HFFc6 (cell line): ENCODE measurements at regions not wholly inside any gene's neighbourhood (a gene's known extent, or its start where the extent isn't known, plus 50 kb on each side); places are given as distances from the start of the nearest gene placed in this dataset.

Experiments
- DNase-seq: peaks from one replicate; pipeline ENCODE4 v3.0.0-alpha.2; 2018
- H3K27ac Mint-ChIP-seq: 2 replicates; pipeline ENCODE4 v1.8.0; 2020; ENCODE audit warnings: mild to moderate bottlenecking, mixed read lengths
- H3K27me3 Mint-ChIP-seq: 2 replicates; pipeline ENCODE4 v1.8.0; 2021; ENCODE audit warnings: mild to moderate bottlenecking, moderate library complexity, mixed read lengths; ENCODE audit not compliant: insufficient read depth
- H3K36me3 Mint-ChIP-seq: 2 replicates; pipeline ENCODE4 v1.8.0; 2021; ENCODE audit warnings: low read depth, mixed read lengths
- H3K4me1 Mint-ChIP-seq: 2 replicates; pipeline ENCODE4 v1.8.0; 2020; ENCODE audit warnings: low read depth, mixed read lengths
- H3K4me3 Mint-ChIP-seq: 2 replicates; pipeline ENCODE4 v1.8.0; 2020; ENCODE audit warnings: mild to moderate bottlenecking, moderate library complexity, mixed read lengths
- H3K9me3 Mint-ChIP-seq: 2 replicates; pipeline ENCODE4 v1.8.0; 2020; ENCODE audit warnings: mild to moderate bottlenecking, mixed read lengths
- TF ChIP-seq, protein P1 (sequence below): fragments of 200-600 bp; sonication (generic); IDR thresholded peaks from 2 replicates; pipeline ENCODE4 v1.5.0; 2021; ENCODE audit warnings: antibody characterized with exemption, mild to moderate bottlenecking

DNA sequence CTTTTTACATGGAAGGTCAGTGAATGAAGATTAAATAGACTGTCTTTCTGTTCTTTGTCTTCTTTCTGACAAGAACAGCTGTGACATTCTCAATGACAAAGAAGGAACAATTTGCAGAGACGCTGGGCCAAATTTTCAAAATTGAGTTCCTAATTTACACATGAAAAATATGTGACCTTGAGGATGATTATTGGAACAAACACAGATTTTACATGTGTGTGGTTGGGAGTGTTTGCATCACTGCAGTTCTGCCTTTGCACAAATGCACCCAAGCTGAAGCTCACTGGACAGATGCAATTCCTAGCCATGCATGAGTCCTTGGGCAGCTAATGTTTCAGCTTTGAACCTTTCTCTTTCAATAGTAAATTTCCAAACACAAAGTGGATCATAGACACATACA is 350.8 kb downstream of the QKI start:
- Mint-ChIP-seq H3K27me3 (no peaks in the 10 kb centered on the region; the same call in 1 of the 2 replicates), H3K4me1 (peaks cover 32% of the 10 kb centered on the region), H3K36me3 (no peaks in the 10 kb centered on the region), H3K4me3 (no peak overlapping the region), H3K27ac (no peak overlapping the region), H3K9me3 (no peaks in the 10 kb centered on the region; the same call in 1 of the 2 replicates)
- TF ChIP-seq, protein P1, sequence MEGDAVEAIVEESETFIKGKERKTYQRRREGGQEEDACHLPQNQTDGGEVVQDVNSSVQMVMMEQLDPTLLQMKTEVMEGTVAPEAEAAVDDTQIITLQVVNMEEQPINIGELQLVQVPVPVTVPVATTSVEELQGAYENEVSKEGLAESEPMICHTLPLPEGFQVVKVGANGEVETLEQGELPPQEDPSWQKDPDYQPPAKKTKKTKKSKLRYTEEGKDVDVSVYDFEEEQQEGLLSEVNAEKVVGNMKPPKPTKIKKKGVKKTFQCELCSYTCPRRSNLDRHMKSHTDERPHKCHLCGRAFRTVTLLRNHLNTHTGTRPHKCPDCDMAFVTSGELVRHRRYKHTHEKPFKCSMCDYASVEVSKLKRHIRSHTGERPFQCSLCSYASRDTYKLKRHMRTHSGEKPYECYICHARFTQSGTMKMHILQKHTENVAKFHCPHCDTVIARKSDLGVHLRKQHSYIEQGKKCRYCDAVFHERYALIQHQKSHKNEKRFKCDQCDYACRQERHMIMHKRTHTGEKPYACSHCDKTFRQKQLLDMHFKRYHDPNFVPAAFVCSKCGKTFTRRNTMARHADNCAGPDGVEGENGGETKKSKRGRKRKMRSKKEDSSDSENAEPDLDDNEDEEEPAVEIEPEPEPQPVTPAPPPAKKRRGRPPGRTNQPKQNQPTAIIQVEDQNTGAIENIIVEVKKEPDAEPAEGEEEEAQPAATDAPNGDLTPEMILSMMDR, result no peak
- DNase-seq, result no peak

DNA sequence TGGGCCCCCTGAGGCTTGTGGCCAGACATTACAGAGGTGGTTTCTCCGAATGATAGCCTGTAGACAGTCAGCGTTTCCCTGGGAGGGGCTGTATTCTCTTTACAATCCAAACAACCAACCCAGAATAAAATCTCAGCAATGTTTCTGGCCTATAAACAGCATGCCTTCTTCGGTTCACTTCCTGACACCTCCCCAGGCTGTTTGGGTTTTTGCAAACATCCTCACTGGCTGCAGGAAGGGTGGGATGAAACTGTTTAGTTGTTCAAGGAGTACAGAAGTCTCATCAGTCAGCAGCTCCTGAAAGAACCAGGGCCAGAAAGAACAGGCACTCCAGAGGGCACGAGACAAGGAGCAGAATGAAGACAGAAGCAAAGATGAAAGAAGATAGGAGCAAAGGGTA is 350.0 kb downstream of the QKI start:
- Mint-ChIP-seq H3K4me1 (peaks cover 37% of the 10 kb centered on the region), H3K9me3 (no peaks in the 10 kb centered on the region; the same call in 1 of the 2 replicates), H3K4me3 (peak overlapping the region; percentile 43), H3K27me3 (no peaks in the 10 kb centered on the region; the same call in 1 of the 2 replicates), H3K36me3 (no peaks in the 10 kb centered on the region), H3K27ac (peak overlapping the region; percentile 52)
- peak; percentile 13 for DNase-seq
- TF ChIP-seq, protein P1, result no peak

DNA sequence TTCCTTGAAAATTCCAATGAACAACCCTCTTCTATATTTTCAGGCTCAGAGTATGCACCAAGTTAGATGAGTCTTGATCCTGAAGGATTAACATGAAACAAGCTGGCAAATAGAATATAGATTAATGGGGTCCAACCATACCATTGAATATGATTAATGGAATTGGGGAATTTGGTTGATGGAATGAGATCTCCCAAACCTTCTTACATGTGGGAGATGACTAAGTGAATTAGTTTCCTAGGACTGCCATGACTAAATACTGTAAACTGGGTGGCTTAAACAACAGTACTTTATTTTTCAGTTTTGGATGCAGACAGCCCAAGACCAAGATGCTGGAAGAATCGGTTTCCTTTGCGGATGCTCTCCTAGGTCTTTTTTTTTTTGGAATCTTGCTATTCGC is 347.0 kb downstream of the QKI start:
- no peaks in the 10 kb centered on the region for H3K36me3 Mint-ChIP-seq
- H3K27ac Mint-ChIP-seq, result no peak overlapping the region
- TF ChIP-seq, protein P1, result no peak
- no peak overlapping the region for H3K4me3 Mint-ChIP-seq
- no peak for DNase-seq
- H3K27me3 Mint-ChIP-seq, result no peaks in the 10 kb centered on the region; the same call in 1 of the 2 replicates
- H3K4me1 Mint-ChIP-seq, result peaks cover 44% of the 10 kb centered on the region
- H3K9me3 Mint-ChIP-seq, result no peaks in the 10 kb centered on the region

DNA sequence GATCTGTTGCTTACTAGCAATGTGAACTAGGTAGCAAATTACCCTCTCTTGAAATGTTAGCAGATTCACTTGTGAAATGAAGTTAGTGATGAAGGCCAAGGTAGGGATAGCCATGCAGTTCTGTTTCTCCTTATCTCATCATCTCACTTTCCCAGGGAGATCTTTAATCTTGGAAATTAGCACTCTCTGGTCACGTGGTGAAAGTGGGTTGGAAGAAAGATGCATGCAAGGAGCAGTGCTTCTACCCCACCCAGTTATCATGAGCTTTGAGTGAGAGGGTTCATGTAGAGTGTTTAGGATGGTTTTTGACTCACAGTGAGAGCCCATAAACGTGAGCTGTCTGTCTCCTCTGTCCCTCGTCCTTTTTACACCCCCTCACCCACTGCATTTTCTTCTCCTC is 346.3 kb downstream of the QKI start:
- Mint-ChIP-seq H3K36me3 (no peaks in the 10 kb centered on the region), H3K27me3 (no peaks in the 10 kb centered on the region; the same call in 1 of the 2 replicates), H3K4me1 (peaks cover 44% of the 10 kb centered on the region), H3K4me3 (no peak overlapping the region), H3K9me3 (no peaks in the 10 kb centered on the region), H3K27ac (no peak overlapping the region)
- TF ChIP-seq, protein P1, result no peak
- no peak for DNase-seq

DNA sequence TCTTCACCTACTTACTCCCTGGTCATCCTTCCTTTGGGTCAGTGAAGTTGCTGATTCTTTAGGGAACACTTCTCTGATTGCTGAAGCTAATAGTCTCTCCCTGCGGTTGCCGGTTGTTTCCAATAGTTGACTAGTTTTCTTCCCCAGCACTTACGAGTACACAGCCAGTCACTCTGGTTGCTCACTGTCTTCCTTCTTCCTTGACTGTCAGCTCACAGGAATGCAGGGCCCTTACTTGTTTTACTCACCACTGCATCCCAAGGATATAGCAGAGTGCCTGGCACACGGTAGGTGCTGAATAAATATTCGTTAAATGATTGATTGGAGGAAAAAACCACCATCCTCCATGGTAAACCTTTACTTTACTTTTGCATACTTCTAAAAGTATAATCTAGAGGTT is 345.0 kb downstream of the QKI start:
- Mint-ChIP-seq H3K9me3 (no peaks in the 10 kb centered on the region), H3K4me1 (peaks cover 39% of the 10 kb centered on the region), H3K27me3 (no peaks in the 10 kb centered on the region; the same call in 1 of the 2 replicates), H3K27ac (peak overlapping the region; percentile 48), H3K4me3 (no peak overlapping the region), H3K36me3 (no peaks in the 10 kb centered on the region)
- TF ChIP-seq, protein P1, result no peak
- peak; percentile 25 for DNase-seq

DNA sequence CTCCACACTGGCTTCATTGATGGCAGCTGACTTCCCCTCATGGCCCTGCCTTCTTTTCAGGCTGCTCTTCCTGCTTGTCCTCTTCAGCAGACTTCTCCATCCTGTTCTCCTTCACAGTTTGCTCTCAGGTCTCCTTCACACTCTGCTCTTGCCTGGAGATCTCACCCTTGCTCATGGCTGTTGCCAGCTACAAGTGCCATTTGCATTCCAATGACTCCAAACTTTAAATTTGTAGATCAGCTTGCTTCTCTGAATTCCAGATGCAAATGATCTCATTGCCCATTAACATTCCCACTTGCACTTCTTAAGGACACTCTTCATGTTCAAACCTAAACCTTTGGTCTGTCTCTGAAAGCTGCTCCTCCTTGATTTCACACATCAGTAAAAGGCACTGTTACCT is 343.0 kb downstream of the QKI start:
- Mint-ChIP-seq H3K27ac (no peak overlapping the region), H3K4me3 (no peak overlapping the region), H3K36me3 (peaks cover 2% of the 10 kb centered on the region), H3K9me3 (no peaks in the 10 kb centered on the region), H3K27me3 (no peaks in the 10 kb centered on the region; the same call in 1 of the 2 replicates), H3K4me1 (peaks cover 30% of the 10 kb centered on the region)
- TF ChIP-seq, protein P1, result no peak
- DNase-seq, result no peak
